ENCODE measurements at regions not wholly inside any gene's neighbourhood (a gene's known extent, or its start where the extent isn't known, plus 50 kb on each side); places are given as distances from the start of the nearest gene placed in this dataset.

DNA sequence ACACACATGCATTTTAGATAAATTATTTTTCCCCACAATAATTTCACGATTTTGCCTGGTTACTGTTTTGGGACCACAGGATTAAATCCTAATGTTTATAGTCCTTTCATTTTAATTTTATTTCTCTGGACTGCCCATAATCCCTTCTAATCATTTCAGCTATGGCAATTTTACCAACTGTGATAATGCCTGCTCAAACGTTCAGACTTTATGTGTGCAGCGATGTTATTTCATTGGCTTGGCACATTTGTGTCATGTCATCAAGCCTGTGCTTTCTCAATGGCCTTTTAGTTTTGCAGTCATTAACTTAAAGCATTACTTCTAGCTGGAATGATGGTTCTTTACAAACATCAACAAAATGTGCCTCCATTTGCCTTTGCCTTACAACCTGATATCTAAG is 140.6 kb upstream of the HSF2 start:
- TF ChIP-seq CTCF (IDR thresholded peaks at IDR 0.05; ENCODE audit: poor library complexity, severe bottlenecking) (no peak), POLR2AphosphoS5 (IDR thresholded peaks at IDR 0.05) (peak; percentile 67)
